Urothelium cell line (cell line): ENCODE measurements at regions not wholly inside any gene's neighbourhood (a gene's known extent, or its start where the extent isn't known, plus 50 kb on each side); places are given as distances from the start of the nearest gene placed in this dataset.

Experiments
- DNase-seq: peaks from one replicate; pipeline ENCODE4 v3.0.0; 2011; ENCODE audit warnings: low spot score, mixed read lengths
- FAIRE-seq: peaks from 2 replicates; lab custom pipeline; 2011; peaks lifted over from hg19 to GRCh38; lab: Jason Lieb, UNC

GRCh38 chr11:28726432-28726831 is 618.2 kb downstream of the METTL15 start:
- DNase-seq, result no peak
- no peak for FAIRE-seq

GRCh38 chr11:28715726-28716125 is 607.5 kb downstream of the METTL15 start:
- DNase-seq (no peak), FAIRE-seq (no peak)

- FAIRE-seq, result no peak
- no peak for DNase-seq
Measured at GRCh38 chr11:28713850-28714249, 605.7 kb downstream of the METTL15 start.

GRCh38 chr11:28708075-28708474 is 599.9 kb downstream of the METTL15 start:
- DNase-seq (no peak), FAIRE-seq (no peak)

- FAIRE-seq (no peak), DNase-seq (no peak)
Measured at GRCh38 chr11:28704801-28705200, 596.6 kb downstream of the METTL15 start.

GRCh38 chr11:28703371-28703770 is 595.2 kb downstream of the METTL15 start:
- FAIRE-seq (no peak), DNase-seq (no peak)

GRCh38 chr11:28702871-28703270 is 594.7 kb downstream of the METTL15 start:
- no peak for DNase-seq
- FAIRE-seq, result no peak

GRCh38 chr11:28702450-28702790 is 594.2 kb downstream of the METTL15 start:
- FAIRE-seq, result no peak

GRCh38 chr11:28701760-28702449 is 593.7 kb downstream of the METTL15 start:
- FAIRE-seq, result no peak
- DNase-seq, result peak; percentile 74

More at GRCh38 chr11:28702450-28702790, 594.2 kb downstream of the METTL15 start:
- DNase-seq, result no peak

GRCh38 chr11:28699701-28700100 is 591.5 kb downstream of the METTL15 start:
- FAIRE-seq (no peak), DNase-seq (no peak)

- FAIRE-seq (no peak), DNase-seq (peak; percentile 49)
Measured at GRCh38 chr11:28697920-28698827, 590.0 kb downstream of the METTL15 start.

- no peak for DNase-seq
- FAIRE-seq, result no peak
Measured at GRCh38 chr11:28696591-28696990, 588.4 kb downstream of the METTL15 start.

- no peak for FAIRE-seq
- no peak for DNase-seq
Measured at GRCh38 chr11:28690746-28691145, 582.6 kb downstream of the METTL15 start.

- no peak for DNase-seq
- FAIRE-seq, result no peak
Measured at GRCh38 chr11:28684011-28684586, 575.9 kb downstream of the METTL15 start.

- DNase-seq (no peak), FAIRE-seq (no peak)
Measured at GRCh38 chr11:28679795-28680468, 571.7 kb downstream of the METTL15 start.

GRCh38 chr11:28677721-28678120 is 569.5 kb downstream of the METTL15 start:
- FAIRE-seq (no peak), DNase-seq (no peak)

- DNase-seq, result no peak
Measured at GRCh38 chr11:28675183-28675582, 567.0 kb downstream of the METTL15 start.

GRCh38 chr11:28674433-28675103 is 566.4 kb downstream of the METTL15 start:
- peak; percentile 62 for FAIRE-seq
- peak; percentile 41 for DNase-seq

More at GRCh38 chr11:28675183-28675582, 567.0 kb downstream of the METTL15 start:
- no peak for FAIRE-seq

- DNase-seq (peak; percentile 81), FAIRE-seq (no peak)
Measured at GRCh38 chr11:28673691-28674432, 565.7 kb downstream of the METTL15 start.

- no peak for DNase-seq
- no peak for FAIRE-seq
Measured at GRCh38 chr11:28671274-28671673, 563.1 kb downstream of the METTL15 start.
